Activated naive CD8-positive, alpha-beta T cell treated with anti-CD3 and anti-CD28 coated beads, Interleukin-2, amount 50 U/mL, for 16 hours (primary cell): ENCODE measurements at regions not wholly inside any gene's neighbourhood (a gene's known extent, or its start where the extent isn't known, plus 50 kb on each side); places are given as distances from the start of the nearest gene placed in this dataset.
"Not testable (repeated sequence)": the region's sequence is repeated elsewhere in the genome, so short reads cannot be mapped to it uniquely, and the experiment has no call there.

Source experiments
- DNase-seq: peaks from one replicate; pipeline ENCODE4 v3.0.0-alpha.2; 2020; ENCODE audit warnings: low read depth, low spot score

DNA sequence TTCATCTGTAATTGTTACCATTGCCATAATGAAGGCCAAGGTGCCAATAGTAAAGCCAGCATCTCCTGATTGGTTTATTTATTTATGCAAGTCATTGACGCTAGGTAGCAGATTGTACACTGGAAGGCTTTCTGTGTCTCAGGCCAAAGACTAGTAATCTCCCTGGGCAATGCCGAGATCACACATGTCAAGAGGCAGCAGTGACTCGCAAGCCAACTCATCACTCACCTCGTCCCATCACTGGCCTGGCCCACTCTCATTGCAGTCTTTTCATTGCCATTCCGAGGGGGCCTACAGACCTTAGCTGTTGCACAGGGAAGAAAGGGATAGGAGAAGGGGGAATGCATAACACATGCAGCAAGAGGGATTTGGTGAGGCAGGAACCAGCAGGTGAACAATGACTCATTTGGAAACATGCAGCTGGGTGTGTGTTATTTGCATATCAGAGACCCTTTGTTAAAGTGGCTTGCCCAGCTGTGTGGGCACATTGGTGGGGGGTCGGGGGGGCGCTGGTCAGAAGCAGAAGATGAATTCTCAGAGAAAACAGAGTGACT is 448.7 kb upstream of the HNRNPA3 start:
- no peak for DNase-seq

DNA sequence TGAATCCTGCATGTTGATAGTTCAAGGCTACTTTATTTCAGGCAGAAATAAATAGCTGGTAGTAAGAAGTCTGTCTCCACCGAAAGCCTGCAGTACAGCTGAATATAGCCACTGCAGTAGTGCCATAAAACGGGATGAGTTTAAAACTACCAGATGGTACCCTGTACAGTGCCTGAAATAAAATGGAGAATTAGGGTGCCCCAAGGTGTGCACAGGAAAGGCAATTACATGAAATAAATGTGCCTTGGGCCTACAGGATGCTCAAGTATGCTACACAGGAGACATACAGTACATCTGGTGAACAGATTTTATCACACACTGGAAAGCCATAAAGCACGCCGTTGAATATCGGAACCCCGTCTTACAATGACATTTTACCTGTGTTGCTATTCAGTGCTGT is 447.7 kb upstream of the HNRNPA3 start:
- DNase-seq: no peak

- no peak for DNase-seq
Observed at GRCh38 chr2:176766005-176766404, 446.6 kb upstream of the HNRNPA3 start.

GRCh38 chr2:176768185-176768584 is 444.4 kb upstream of the HNRNPA3 start:
- DNase-seq: no peak

DNA sequence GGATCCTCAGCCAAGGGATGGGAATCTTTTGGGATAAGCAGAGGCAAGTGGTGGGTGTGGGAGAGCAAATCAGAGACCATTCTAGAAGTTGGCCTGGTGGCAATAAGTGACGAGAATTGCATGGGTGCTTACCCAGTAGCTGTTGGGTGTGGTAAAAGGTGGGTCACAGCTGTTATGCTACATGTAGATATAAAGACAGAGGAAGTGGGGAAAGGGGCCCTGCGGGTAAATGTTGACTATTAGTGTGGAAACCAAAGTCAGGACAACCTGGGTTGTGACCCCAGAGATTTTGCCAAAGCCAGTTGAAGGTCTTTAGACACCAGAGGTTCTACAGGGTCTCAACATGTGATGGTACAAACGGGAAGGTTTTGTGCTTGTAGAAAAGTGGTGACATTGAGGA is 443.6 kb upstream of the HNRNPA3 start:
- DNase-seq: no peak

DNA sequence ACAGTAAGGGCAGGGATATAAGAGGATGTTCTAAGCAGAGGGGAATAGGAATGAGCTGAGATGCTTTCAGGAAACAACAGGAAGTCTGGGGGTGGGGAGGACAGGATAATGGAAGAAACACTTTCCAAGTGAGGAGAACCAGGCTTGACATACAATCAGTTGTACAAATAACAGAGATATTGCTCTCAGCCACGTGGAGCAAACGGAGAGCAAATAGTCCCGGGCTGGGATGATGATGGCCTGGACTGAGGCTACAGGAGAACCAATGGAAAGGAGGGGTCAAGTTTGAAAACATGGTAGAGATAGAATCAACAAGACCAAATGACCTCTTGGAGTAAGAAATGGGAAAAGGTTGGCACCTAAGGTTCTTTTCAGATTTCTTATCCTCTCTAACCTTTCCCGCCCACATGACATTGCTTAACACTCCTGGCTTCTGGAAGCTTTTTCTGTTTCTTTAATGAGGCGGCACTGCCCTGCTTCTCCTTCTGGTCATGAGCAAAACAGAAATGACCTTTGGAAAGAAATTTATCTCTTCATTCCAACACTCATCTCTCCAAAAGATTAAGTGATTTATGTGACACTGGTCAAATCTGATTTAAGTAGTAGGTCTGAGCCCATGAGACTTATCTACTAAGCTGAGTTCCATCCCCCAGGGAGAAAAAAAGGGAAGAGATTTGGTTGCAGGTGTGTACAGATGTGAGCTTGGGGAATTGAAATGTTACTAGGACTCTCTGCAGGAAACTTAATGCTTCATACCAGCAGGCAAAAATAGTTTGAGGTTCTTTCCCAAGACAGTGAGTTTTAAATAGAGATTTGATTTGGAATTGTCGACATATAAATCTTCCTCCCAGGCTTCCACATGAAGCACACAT is 442.9 kb upstream of the HNRNPA3 start:
- DNase-seq: no peak

DNA sequence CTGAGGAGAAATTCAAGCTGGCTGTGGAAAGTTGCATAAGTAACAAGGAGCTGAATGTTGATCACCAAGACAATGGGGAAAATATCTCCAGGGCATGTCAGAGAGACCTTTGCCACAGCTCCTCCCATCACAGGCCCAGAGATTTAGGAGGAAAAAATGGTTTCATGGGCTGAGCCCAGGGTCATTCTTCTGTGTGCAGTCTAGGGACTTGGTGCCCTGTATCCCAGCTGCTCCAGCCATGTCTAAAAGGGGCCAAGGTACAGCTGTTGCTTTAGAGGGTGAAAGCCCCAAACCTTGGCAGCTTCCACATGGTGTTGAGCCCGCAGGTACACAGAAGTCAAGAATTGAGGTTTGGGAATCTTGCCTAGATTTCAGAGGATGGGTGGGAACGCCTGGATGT is 439.8 kb upstream of the HNRNPA3 start:
- DNase-seq: no peak

DNA sequence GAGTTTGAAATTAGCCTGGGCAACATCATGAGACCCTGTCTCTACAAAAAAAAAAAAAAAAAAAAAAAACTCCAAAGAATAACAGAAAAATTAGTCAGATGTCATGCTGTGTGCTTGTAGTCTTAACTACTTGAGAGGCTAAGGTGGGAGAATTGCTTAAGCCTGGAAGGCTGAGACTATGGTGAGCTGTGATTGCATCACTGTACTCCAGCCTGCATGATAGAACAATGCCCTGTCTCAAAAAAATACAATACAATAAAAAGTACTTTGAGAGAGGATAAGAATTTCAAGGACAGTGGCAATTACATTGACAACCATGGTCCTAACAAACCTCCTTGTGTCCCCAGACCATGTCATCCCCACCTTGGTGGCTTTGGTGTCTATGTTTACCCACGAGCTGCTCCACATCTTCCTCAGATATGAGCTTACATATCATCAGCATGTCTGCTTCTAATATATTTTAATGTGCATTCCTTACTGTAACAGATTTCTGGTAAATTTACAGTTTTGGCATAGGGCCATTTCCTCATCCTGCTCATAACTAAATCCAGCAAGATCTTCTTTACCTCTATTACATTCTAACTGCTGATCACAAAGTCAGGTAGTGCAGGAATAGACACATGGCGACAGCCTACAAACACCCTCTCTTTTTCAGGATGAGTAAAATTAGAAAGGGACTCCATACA is 437.7 kb upstream of the HNRNPA3 start:
- DNase-seq: no peak

DNA sequence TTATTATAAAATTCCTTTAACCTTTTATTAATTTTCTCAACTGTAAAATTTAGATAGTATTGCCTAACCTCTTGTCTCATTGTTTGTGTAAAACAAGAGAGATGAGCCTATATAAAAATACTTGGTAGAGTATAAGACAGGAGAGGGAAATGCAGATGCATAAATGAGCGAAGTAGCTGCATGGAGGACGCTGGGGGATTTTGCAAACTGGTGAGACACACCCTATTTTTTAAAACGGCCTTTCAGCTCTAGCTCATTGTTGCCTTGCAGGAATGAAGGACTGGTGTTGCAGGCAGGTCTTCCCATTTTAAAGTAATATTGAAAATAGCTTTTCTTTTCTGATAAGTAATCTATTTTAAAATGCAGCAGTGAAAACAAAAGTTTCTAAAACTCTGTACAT is 435.3 kb upstream of the HNRNPA3 start:
- no peak for DNase-seq

DNA sequence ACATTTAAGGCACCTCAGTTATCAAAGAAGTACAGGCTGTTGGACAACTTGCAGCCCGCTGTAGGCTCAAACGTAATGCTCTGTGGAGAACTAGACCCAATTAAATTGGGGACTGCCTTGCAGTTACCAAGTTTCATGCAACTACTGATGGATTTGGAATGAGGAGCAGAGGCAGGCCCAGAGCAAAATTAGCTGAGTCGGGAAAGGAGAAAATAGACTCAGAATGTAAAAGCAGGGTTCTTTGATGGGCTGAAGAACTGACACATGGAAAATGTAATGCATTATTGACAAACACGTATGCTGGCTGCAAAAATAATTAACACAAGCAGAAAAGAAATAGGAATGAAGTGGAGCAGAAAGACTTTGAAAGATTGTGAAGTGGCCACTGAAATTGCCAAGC is 432.7 kb upstream of the HNRNPA3 start:
- DNase-seq: no peak

- no peak for DNase-seq
Observed at GRCh38 chr2:176780348-176780747, 432.2 kb upstream of the HNRNPA3 start.

DNA sequence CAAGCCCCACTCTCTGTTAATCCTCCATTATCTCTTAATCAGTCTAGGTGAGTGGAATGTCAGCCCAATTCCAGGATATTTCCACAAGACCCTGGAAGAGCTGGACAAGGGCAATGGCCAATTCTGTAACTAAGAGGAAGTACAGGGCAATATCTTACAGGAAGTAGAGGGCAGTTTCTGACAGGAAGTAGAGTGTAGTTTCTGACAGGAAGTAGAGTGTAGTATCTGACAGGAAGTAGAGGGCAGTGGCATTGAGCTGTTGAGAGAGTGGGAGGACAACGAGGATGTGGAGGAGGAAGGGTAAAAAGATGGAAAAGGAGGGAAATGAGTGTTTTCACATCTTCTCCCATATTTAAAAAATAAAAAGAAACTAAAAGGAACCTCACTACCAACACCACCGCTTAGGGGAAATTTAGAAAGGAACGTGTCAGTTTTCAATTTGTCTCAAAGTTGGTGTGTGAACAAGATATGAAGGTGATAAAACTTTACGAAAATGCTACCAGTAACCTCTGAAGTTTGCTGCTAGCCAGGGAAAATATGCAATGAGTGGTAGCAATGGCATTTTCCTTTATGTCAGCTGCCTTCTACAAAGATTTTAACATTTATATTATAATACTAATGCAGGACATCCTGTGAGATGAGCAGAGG is 430.9 kb upstream of the HNRNPA3 start:
- DNase-seq: no peak

GRCh38 chr2:176784633-176785200 is 427.9 kb upstream of the HNRNPA3 start:
- DNase-seq: no peak

- no peak for DNase-seq
Observed at GRCh38 chr2:176789751-176790150, 422.8 kb upstream of the HNRNPA3 start.

- DNase-seq: no peak
Observed at GRCh38 chr2:176790468-176790867, 422.1 kb upstream of the HNRNPA3 start.

- DNase-seq: no peak
Observed at GRCh38 chr2:176793792-176794191, 418.8 kb upstream of the HNRNPA3 start.

DNA sequence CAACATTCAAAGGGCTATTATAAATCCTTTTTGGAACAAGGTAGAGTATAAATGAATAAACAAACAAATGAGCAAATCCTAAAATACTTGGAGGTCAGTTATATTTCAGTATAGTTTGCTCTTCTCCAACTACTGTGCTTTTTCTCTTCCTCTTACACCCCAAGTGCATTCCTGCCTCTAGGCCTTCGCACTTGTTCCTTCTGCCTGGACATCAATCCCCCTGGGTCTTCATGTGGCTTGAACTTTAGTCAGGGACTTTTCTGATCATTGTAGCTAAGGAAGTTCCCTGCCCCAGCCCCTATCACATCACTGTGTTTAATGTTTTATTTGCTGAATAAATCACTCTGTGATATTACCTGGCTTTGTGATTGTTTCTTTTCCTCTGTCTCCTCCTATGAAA is 418.2 kb upstream of the HNRNPA3 start:
- no peak for DNase-seq

- no peak for DNase-seq
Observed at GRCh38 chr2:176795823-176796222, 416.8 kb upstream of the HNRNPA3 start.

- not testable (repeated sequence) for DNase-seq
Observed at GRCh38 chr2:176796677-176797076, 415.9 kb upstream of the HNRNPA3 start.

GRCh38 chr2:176804392-176804791 is 408.2 kb upstream of the HNRNPA3 start:
- no peak for DNase-seq

DNA sequence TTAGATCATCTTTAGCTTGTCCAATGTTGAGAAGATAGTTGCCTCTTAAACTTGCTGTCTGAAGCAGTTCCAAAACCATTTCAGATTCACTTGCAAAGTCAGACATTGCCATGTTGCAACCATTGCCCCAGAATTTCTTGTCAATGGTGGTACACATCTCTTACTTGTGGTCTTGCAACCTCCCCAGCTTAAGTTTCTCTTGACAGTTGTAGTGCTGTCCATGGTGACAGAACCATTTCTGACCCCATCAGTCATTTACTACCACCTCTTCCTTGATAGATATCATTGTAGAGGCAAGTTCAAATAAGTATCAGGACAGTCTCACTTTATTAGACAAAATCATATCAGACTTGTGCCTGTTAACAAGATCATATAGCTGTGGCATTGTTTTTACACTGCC is 407.2 kb upstream of the HNRNPA3 start:
- DNase-seq: no peak

- DNase-seq: no peak
Observed at GRCh38 chr2:176812246-176812775, 400.3 kb upstream of the HNRNPA3 start.
